ENCODE measurements at regions not wholly inside any gene's neighbourhood (a gene's known extent, or its start where the extent isn't known, plus 50 kb on each side); places are given as distances from the start of the nearest gene placed in this dataset.

DNA sequence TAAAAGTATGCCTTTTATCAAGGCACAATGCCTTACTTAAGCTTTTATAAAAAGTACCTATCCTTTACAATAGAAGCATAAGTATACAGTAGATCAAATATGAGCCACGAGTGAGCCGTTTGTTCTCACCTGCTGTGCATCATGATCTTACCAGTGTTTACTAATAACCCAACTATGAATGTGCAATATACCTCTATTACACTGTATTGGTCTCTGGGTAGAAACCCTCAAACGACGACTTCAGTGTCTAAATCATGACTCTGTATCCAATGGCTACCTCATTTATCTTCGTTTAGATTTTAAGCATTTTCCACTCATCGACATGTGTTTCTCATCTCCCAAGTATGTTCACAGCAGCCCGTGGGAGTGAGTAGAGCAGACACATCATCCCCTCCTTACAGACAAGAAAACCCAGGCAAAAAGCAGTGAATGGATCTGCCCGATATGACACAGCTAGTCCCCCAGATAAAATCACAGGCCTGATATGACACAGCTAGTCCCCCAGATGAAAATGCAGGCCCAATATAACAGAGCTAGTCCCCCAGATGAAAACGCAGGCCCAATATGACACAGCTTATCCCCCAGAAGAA lies 279.8 kb downstream of the TNS1 start:
- no peak for DNase-seq (ENCODE audit: low read depth in 3 of 3, low spot score in 1 of 3)

- no peak for DNase-seq (ENCODE audit: low read depth in 3 of 3, low spot score in 1 of 3)
Measured at GRCh38 chr2:217717646-217718045, 285.1 kb downstream of the TNS1 start.

GRCh38 chr2:217715484-217715883 lies 287.3 kb downstream of the TNS1 start:
- no peak for DNase-seq (ENCODE audit: low read depth in 3 of 3, low spot score in 1 of 3)

- no peak for DNase-seq (ENCODE audit: low read depth in 3 of 3, low spot score in 1 of 3)
Measured at GRCh38 chr2:217714287-217714751, 288.5 kb downstream of the TNS1 start.

DNA sequence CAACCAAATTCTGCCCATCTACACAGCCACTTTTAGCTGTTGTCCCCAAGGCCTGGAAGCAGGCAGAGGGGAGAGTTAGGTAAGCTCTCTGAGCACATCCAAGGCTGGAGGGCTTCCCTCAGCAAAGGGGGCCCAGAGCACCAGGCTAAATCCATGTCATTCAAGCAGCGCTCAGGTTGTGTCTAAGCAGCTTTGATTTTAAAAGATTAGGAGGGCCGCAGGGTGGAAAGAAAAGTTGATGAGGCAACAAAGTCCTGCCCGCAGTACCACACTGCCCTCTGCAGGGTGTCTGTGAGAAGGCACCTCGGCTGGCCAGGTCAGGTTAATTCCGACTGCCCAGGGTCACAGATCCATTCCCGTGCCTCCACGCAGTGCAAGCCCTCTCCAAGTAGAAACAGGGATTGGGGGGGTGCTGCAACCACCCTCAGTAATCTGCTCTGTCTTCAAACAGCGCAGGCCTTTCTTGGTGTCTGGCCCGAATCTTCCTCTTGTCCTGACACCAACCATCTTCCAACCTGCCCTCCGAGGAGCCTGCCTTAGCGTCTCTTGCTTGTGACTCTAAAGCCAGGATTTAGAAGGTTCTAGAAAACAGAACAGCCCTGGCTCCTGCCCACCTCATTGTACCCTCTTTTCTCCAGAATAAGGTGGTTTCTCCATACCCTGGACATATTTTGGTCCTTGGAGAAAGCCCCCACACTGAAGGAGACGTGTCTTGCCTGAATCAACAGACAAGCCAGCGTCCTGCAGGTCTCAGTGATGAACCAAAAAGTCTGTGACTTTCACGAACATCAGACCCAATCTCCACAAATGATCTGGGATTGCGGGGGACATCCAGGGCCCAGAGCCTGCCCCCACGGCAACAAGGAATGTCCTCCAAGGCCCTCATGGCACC lies 289.2 kb downstream of the TNS1 start:
- peak; percentile 10 to 61 (median 41) for DNase-seq (ENCODE audit: low read depth in 3 of 3, low spot score in 1 of 3)

DNA sequence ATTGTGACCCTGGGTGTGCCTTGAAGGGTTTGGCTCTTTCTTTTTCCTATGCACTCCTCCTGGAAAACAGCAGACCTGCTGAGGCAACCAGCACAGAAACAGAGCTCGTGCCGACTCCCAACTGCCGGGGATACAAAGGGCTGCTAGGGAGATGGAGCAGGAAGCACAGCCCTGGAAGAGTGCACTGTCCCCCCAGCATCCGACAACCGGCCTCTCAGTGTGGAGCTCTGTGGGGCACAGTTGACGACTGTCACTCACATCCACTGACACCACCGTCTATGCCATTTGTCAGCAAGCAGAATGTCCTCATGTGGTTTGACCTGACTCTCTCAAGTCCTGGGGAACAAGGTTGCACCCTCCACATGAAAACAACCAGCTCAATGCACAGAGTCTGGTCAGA lies 290.4 kb downstream of the TNS1 start:
- no peak for DNase-seq (ENCODE audit: low read depth in 3 of 3, low spot score in 1 of 3)

DNA sequence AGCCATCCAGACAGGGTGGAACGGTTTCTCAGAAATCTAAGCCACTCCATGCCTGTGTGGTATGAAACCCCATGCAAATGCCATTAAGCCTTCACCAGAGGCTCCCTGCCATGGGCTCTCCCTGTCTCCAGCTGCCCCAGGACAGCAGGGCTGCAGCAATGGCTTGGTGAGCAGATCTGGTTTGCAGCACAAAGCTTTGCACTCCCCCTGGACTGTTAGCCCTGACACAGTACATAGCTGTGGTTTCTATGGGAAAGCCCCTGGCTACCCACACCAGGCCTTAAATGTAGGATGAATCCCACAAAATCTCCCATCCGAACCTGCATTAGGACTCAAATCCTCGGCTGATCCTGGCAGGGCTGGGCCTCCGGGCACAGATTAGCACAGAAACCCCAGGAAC lies 291.6 kb downstream of the TNS1 start:
- DNase-seq (ENCODE audit: low read depth in 3 of 3, low spot score in 1 of 3): no peak

DNA sequence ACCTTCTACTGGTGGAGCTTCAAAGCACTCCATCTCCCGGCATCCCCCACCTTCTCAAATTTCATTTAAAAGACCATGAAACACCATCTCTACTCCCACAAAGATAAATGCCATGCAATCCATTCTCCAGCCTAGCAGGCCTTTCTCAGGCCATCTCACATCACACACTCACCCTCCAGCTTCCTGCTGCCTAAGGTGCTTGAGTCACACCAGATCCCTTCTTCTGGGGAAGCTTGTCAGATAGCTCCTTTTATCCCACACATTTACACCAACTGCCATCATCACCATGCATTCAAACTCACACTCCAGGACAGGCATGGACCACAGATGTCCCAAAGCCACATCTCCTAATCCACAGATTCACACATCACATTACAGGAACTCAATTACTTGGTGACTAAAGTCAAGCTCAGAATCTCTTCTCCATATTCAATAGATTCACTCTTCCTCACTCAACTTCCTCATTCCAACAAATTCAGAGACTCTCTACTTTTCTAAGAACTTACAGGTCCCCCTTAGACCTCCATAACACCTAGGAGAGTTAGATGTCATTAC lies 292.5 kb downstream of the TNS1 start:
- no peak for DNase-seq (ENCODE audit: low read depth in 3 of 3, low spot score in 1 of 3)

- DNase-seq (ENCODE audit: low read depth in 3 of 3, low spot score in 1 of 3): no peak
Measured at GRCh38 chr2:217709478-217710210, 293.2 kb downstream of the TNS1 start.

GRCh38 chr2:217707131-217707611 lies 295.6 kb downstream of the TNS1 start:
- no peak for DNase-seq (ENCODE audit: low read depth in 3 of 3, low spot score in 1 of 3)

DNA sequence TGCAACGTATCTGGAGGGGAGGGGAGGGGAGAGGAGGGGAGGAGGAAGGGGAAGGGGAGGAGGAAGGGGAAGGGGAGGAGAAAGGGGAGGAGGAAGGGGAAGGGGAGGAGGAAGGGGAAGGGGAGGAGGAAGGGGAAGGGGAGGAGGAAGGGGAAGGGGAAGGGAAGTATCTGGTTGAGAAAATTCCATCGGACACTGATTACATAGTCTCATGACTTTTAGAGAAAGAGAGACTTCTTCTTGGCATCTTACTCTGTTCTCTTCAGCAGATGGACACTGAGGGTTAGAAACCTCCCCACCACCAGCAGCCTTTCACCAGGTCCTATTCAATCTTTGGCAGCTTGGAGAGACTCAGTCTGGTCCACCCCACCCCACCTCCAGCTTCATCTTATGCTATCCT lies 296.3 kb downstream of the TNS1 start:
- no peak for DNase-seq (ENCODE audit: low read depth in 3 of 3, low spot score in 1 of 3)

DNA sequence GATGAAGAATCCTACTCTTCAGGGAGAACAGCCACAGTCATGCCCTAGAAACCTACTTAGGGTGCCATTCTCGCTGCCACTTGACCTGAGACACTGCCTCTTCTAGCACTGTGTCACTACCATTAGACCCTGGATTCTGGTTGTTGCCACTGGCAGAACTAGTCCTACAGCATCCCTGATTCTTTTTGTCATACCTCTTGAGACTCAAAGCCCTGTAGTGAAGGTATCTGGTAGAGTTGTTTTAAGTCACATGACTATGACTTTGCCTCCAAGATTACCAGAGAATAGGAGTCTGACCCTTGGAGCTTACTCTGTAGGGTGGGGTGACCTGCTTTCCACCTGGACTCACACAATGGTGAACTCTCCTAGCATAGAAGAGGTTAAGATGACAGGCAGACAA lies 296.7 kb downstream of the TNS1 start:
- DNase-seq (ENCODE audit: low read depth in 3 of 3, low spot score in 1 of 3): no peak

- DNase-seq (ENCODE audit: low read depth in 3 of 3, low spot score in 1 of 3): no peak
Measured at GRCh38 chr2:217705461-217705860, 297.3 kb downstream of the TNS1 start.

DNA sequence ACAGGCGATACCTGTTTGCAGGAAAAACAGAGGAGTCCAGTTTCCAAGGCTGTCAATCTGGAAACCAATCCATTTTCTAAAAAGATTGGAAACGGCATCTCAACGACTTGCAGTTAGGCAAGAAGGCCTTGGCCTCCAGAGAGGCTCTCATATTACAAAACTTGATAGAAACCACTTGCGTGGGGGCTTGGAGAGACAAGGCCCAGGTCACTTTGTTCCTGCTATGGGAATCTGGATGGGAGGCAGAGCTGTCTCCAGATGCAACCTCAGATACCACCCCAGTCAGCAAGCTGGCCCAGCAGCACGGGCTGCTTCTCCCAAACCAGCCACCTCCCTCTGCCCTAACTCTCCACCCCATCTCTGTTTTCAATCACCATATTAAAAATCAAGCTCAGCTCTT lies 298.8 kb downstream of the TNS1 start:
- DNase-seq (ENCODE audit: low read depth in 3 of 3, low spot score in 1 of 3): no peak

DNA sequence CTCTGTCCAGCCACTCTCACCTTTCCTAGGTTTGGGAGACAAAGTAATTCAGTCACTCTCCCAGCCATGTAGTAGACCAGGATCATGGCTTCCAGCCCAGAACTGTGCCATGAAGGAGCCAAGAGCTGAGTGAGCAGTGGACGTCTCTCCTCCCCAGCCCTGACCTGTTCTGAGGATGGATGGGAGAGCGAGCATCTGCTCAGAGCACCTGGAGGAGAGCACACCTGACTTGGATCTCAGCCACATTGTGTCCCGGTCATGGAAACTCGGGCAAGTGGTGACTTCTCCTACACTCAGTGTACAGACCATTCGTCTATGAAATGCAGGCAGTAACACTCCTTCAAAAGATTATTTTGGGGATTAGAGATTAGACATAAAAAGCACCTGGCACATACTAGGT lies 299.7 kb downstream of the TNS1 start:
- DNase-seq (ENCODE audit: low read depth in 3 of 3, low spot score in 1 of 3): no peak

GRCh38 chr2:217701622-217702021 lies 301.2 kb downstream of the TNS1 start:
- DNase-seq (ENCODE audit: low read depth in 3 of 3, low spot score in 1 of 3): no peak

GRCh38 chr2:217698691-217699090 lies 304.1 kb downstream of the TNS1 start:
- DNase-seq (ENCODE audit: low read depth in 3 of 3, low spot score in 1 of 3): no peak

- no peak for DNase-seq (ENCODE audit: low read depth in 3 of 3, low spot score in 1 of 3)
Measured at GRCh38 chr2:217695033-217695520, 307.7 kb downstream of the TNS1 start.

DNA sequence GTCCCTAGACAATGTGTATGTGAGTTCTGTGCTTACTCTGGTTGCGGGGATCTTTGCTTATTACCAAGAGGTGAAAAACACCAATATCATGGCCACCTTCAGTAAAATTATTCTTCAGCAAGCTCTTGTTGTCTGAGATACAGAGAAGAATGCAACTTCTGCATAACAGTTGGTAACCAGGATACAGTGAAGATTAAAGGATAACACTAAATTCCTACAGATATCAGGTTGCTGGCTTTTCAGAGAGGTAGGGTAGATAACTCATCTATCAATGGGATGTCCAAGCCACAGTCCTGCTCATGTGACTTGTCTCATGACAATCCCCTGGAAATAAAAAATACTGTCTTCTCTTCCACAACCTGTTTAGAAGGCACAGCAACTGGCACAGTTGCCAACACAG lies 308.5 kb downstream of the TNS1 start:
- DNase-seq (ENCODE audit: low read depth in 3 of 3, low spot score in 1 of 3): no peak

DNA sequence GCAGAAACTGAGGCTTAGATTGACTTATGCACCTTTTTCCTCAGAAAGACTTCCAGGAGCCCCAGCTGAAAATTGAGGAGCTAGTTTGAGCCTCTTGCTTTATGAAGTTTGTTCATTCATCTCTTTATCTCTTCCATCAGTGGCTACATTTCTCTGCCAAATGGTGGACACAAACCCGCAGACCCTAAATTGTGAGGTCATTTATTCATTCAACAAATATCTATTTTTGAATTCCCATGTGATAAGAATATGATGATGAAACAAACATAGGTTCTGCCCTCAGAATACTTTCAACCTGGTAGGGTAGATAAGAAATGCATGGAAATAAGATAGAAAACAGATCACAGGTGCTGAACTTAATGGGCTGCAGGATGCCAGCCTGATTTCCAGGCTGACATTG lies 309.4 kb downstream of the TNS1 start:
- no peak for DNase-seq (ENCODE audit: low read depth in 3 of 3, low spot score in 1 of 3)

- no peak for DNase-seq (ENCODE audit: low read depth in 3 of 3, low spot score in 1 of 3)
Measured at GRCh38 chr2:217691920-217692666, 310.7 kb downstream of the TNS1 start.

All from stimulated activated CD4-positive, alpha-beta T cell treated with anti-CD3 and anti-CD28 coated beads, TNF-alpha, amount 100 ng/mL, for 1 hour (primary cell).